ENCODE measurements at regions not wholly inside any gene's neighbourhood (a gene's known extent, or its start where the extent isn't known, plus 50 kb on each side); places are given as distances from the start of the nearest gene placed in this dataset.

- Histone ChIP-seq H3K27ac (no peak overlapping the region), H3K9me3 (replicated peaks) (no peaks in the 10 kb centered on the region), H3K4me1 (replicated peaks) (no peaks in the 10 kb centered on the region), H3K27me3 (replicated peaks) (no peaks in the 10 kb centered on the region), H3K4me3 (no peak overlapping the region), H3K36me3 (no peaks in the 10 kb centered on the region)
- no peak for DNase-seq (ENCODE audit: low read depth in 1 of 2, low spot score in 2 of 2)
Measured at GRCh38 chrX:131944936-131945902, 77.9 kb upstream of the STK26 start.

- no peaks in the 10 kb centered on the region for H3K36me3 ChIP-seq
- no peak overlapping the region for H3K4me3 ChIP-seq
- H3K4me1 ChIP-seq (replicated peaks): no peaks in the 10 kb centered on the region
- H3K27me3 ChIP-seq (replicated peaks): no peaks in the 10 kb centered on the region
- DNase-seq (ENCODE audit: low read depth in 1 of 2, low spot score in 2 of 2): no peak
- H3K27ac ChIP-seq: no peak overlapping the region
- no peaks in the 10 kb centered on the region for H3K9me3 ChIP-seq (replicated peaks)
Measured at GRCh38 chrX:131951166-131951565, 71.9 kb upstream of the STK26 start.

- Histone ChIP-seq H3K9me3 (replicated peaks) (no peaks in the 10 kb centered on the region), H3K27me3 (replicated peaks) (no peaks in the 10 kb centered on the region), H3K4me3 (no peak overlapping the region), H3K36me3 (no peaks in the 10 kb centered on the region), H3K27ac (no peak overlapping the region), H3K4me1 (replicated peaks) (no peaks in the 10 kb centered on the region)
- DNase-seq (ENCODE audit: low read depth in 1 of 2, low spot score in 2 of 2): no peak
Measured at GRCh38 chrX:131955099-131955777, 67.9 kb upstream of the STK26 start.

- Histone ChIP-seq H3K4me3 (no peak overlapping the region), H3K4me1 (replicated peaks) (no peaks in the 10 kb centered on the region), H3K27me3 (replicated peaks) (no peaks in the 10 kb centered on the region), H3K27ac (no peak overlapping the region), H3K9me3 (replicated peaks) (no peaks in the 10 kb centered on the region), H3K36me3 (no peaks in the 10 kb centered on the region)
- no peak for DNase-seq (ENCODE audit: low read depth in 1 of 2, low spot score in 2 of 2)
Measured at GRCh38 chrX:131958724-131959123, 64.4 kb upstream of the STK26 start.

GRCh38 chrX:131970347-131970746 is 52.8 kb upstream of the STK26 start:
- no peak overlapping the region for H3K27ac ChIP-seq
- H3K4me1 ChIP-seq (replicated peaks): no peaks in the 10 kb centered on the region
- H3K4me3 ChIP-seq: no peak overlapping the region
- no peaks in the 10 kb centered on the region for H3K36me3 ChIP-seq
- H3K27me3 ChIP-seq (replicated peaks): no peaks in the 10 kb centered on the region
- no peaks in the 10 kb centered on the region for H3K9me3 ChIP-seq (replicated peaks)
- no peak for DNase-seq (ENCODE audit: low read depth in 1 of 2, low spot score in 2 of 2)
